ENCODE measurements at regions not wholly inside any gene's neighbourhood (a gene's known extent, or its start where the extent isn't known, plus 50 kb on each side); places are given as distances from the start of the nearest gene placed in this dataset.

DNA sequence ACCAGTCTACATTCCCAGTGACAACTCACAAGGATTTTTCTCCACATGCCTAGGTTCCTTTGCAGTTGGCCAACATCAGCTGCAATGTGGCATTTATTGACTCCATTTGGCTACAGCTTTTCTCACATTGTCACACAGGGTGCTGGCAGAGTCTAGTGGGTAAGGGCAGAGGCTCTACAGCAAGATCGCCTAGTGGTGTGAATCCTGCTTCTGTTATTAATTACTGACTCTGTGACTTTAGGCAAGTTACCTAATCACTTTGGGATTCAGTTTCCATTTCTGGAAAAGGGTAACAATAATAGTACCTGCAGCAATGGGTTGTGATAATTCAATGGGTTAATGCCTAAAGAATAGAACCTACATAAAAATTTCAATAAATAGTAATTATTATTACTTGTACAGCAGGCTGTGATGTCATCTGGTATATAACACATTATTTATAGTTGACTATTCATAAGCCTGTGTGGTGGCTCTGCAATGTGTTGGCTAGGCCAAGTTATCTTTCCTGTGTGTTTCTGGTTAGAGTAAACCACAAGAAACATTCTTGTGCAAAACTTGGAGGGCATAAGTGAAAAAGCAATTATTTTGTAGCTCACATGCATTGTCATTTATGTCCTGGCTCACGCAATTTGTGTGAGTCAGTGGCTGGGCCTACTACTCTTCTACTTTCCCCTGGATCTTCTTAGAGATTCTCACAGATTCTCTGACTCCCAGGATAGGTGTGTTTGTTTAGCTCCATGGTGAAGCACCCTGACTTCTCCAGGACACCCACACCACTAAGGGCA lies 59.5 kb downstream of the PTGS2 start:
- no peak for DNase-seq (ENCODE audit: low read depth)

DNA sequence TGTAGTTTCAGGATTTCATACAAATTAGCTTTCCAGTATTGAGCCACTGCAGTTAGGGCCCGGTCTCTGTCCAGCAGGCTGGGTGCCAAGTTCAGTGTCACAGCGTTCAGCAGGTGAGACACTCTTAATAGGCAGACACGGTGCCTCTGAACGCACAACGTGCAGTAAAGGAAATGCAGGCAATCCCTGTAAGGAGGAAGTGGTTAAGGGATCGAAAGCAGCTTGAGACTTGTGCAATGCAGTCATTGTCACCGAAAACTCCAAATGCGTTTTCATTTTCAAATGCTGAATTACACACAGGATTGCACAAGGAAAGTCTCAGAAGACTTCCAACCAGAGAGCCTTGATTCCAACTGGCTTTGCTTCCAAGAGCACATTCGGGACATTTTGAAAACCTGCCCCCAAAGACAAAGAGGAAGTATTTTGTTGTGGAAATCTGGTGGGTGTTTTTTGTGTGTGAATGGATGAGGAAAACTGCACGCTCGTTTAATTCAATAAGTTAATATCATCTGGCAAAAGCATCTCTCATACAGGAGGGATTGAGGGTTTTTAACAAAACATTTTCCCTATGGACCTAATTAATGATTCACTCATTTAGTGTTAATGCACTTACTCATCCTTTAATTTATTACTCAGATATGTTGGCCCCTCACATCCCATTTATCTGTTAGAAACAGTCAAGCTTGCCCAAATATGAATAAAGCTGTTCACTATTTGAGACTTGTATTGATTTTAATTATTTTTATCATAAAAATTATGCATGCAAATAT lies 61.6 kb downstream of the PTGS2 start:
- DNase-seq (ENCODE audit: low read depth): no peak

DNA sequence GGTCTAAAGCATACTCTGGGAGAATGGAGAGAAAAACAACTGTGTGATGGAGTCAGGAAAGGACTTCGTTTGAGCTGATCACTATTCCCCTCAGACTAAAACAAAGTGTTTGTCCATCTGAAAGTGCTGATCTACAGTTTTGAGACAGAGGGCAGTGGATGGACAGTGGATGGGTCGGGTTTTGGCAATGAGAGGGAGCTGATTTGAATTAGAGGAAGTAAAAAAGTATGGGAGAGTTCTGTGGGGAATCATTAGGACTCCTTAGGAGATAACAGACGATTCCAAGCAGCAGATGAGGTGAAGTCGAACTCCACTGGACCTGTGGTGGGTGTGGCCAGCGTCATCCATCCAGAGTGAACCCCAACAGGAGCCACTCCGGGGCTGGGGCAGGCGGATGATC lies 62.3 kb downstream of the PTGS2 start:
- DNase-seq (ENCODE audit: low read depth): no peak

DNA sequence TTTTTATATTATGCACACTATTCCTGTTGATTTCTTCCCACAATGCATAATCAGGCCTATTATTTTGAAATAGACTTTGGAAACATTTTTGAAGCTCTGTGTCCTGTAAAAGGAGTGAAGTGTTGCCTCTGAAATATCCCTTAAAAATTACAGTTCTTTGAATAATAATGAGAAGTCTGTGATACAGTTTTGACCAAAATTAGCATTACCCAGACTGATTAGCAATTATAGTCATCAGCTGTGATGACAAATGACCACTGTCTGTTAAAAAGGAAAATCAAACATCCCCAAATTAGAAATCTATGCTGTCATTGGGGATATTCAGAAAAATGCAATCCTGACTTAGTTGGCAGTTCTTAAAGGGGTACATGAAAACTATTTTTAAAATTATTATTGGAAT lies 63.7 kb downstream of the PTGS2 start:
- DNase-seq (ENCODE audit: low read depth): no peak

DNA sequence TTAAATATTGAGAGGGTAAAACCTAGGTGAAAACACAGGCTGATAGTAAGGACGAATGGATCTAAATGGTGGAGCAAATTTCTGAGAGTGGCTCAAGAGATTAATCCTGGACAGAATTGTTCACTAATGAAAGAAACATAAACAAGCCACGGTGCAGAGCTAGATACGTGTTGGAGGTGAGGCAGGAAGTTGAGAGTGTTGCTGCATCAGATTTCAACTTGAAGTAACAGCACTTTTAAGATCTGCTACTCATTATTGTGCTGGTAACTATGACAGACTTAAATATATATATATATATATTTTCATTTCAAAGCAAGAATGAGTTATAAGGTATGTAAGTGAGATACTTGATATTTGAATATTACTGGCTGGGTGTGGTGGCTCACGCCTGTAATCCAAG lies 64.9 kb downstream of the PTGS2 start:
- DNase-seq (ENCODE audit: low read depth): no peak

DNA sequence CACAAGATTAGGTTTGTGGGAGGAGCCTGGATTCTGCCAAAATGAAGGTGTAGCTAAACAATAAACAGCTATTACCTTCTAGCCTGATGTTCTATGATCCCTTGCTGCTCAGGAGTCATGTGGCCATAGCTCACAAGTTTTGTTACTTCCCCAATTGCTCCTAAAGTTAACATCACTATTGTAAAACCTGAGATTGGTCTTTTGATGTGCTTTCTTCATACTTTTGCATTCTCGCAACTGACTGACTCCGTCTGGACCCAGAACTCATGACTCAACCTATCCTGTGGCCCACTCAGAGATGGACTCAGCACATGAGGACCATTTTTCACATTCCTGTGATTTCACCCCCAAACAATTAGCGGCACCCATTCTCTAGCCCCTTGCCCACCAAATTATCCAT lies 69.1 kb downstream of the PTGS2 start:
- DNase-seq (ENCODE audit: low read depth): no peak

DNA sequence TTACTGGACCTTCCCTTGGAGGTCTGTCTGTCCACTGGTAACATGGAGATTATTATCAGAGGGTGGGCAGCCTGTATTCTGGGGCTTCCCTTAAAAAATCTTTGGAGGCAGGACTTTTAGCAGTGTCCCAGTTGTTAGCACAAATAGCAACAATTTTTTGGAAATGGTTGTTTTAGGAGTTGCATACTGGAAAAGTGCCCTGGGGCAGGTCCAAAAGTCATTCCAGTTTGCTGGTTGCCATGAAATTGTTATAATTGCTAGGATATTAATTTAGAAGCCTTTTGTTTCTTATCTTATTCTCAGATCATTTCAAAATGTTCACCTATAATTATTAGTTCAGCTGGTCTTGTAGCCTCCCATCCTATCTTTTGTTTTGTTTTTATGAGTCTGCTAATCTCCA lies 71.0 kb downstream of the PTGS2 start:
- DNase-seq (ENCODE audit: low read depth): no peak

DNA sequence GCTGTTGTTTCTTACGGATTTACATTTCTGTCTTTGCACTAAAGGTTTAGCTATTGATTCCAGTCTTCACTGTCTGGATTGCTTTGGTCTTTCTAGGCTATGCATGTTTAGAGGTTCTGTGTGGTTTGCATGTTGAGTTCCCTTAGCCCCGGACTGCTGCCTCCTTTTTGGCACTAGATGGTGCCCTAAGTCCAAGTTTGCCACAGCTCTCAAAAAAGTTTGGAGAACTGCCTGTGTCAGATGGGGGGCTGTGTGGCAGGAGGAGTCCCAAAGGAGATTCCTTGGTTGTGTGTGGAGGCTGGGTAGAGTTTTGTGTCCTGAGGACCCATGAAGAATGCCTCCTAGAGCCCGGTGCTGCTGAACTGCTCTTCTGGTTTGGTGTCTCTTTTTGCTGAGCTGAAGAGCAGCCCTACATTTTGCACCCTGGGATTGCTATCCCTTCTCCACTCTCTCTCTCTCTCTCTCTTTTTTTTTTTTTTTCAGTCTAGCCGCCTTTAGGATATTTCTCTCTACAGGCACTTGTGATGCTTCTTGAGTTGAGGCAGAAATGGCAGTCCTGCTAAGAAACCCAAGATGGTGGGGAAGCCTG lies 74.4 kb downstream of the PTGS2 start:
- DNase-seq (ENCODE audit: low read depth): no peak

DNA sequence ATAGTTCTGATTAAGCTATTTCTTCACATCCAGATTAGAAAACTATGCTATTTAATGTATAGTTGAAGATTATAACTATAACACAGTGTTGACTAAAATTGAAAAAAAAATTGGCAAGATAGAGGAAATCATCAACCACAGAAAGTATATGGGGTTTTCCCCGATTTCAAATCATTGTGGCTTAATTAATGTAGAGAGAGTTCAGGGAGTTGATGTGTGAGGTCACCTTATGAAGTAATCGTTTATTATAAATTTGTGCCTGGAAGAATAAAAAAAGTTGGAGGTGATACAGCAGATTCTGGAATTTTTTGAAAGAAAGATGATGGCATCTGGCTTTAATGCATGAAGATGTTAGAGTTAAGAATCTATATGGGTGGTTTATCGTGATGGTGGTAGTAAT lies 84.3 kb downstream of the PTGS2 start:
- DNase-seq (ENCODE audit: low read depth): no peak

DNA sequence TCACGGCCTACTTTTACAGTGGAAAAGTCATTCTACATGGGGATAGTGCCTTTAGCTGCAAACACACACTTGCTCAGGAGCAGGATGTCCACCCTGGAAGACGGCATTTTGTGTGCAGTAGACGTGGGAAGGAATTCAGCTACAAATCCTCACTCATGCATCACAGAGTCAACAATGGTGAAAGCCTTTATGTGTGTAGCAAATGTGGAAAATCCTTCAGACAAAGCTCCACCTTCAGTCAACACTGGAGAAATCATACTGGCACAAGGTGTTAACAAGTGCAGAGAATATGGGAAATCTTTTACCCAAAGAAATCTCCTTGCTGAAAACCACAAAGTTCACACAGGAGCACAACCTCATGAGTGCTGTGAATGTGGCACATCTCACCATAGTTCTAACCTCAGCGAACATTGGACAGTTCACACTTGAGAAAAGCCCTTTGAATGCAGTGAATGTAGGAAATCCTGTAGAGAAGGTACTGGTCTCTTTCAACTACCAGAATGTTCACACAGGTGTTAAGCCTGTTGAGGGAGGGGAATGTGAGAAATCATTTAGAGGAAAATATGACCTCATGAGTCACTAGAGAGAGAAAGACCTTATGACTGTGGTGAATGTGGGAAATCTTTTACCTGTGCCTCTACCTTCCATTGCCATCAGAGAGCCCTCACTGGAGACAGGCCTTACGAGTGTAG lies 101.8 kb downstream of the PTGS2 start:
- no peak for DNase-seq (ENCODE audit: low read depth)

DNA sequence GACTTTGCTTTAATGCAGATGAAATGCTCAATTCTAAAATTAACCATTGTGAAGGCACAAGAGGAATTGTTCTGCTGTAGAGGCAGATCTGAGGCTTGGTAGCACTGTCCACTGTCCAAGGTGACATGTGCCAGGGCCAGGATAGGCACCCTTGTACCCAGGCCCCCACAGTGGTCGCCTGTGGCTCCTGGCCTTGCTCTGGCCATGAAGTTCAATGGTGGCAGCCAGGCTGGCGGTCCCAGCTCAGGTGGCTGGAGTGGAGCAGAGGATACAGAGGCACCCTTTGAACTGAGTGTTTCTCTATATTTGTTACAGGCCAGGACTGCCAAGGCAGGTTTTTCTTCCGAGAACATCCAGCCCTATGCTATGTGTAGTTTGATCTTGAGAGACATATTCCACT lies 102.6 kb downstream of the PTGS2 start:
- DNase-seq (ENCODE audit: low read depth): no peak

DNA sequence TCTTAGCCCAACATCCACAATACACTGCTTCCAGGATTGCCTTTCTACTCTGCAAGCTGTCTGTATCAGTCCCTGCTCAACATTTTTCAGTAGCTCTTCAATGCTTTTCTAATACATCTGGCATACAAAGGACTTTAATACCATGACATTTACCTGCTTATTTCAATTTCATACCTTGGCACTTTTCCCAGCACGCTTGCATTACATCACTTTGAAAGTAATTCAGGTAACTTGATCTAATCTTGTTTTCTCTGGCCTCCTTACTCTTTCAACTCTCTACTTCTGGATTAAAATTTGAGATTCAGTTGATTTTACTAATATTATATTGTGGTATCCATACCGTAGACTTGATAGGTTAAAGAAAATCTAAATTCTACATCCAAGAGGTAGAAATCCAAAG lies 103.0 kb downstream of the PTGS2 start:
- no peak for DNase-seq (ENCODE audit: low read depth)

DNA sequence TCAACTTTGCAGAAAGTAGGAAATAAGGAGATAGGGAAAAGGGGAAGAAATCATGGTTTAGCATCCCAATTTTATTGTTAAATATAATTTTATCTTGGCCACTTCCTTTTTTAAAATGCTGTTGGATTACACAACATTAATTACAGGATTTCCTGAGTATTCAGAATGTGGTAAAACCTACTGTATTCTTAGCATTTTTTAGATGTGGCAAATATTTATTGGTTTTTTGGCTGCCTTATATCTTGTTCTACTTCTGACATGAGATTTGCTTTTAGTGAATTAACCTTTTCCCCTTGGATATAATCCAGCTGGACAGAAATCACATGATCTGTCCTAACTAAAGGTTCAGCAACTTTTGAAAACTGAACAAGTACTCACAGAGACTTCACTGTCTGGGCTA lies 104.9 kb downstream of the PTGS2 start:
- DNase-seq (ENCODE audit: low read depth): no peak

DNA sequence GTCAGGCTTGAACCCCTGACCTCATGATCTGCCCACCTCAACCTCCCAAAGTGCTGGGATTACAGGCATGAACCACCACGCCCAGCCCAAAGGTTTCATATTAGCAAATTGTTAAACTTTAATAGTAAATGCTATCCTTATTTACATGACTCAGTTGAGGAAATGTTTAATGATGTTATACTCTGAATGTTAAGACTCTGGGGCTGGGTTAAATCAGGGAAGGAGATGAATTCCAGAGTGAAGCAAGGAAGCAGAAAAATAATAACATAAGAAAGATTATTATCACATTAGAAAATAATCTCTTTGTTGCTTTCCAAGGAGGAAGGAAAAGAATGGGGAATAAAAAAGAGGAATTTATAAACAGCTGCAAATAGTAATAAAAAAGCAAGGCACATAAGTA lies 105.3 kb downstream of the PTGS2 start:
- DNase-seq (ENCODE audit: low read depth): no peak

DNA sequence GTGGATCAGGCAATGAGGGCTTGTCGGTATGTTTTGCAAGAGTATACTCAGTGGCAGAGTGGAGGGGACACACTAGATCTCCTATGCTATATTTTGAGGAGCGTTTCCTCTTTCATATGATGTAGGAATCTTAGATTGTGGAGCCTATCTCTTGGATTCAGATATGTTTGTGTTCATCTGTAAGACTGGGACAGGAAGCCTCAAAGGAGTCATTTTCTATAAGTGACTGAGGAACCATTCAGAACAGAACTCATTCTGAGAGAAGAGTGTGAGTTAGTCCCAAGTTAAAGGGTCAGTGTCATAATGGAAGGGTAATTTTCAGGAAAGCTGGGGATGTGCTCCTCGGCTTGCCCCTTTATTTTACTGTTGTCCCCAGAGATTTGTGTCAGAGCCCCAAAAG lies 107.7 kb downstream of the PTGS2 start:
- no peak for DNase-seq (ENCODE audit: low read depth)

DNA sequence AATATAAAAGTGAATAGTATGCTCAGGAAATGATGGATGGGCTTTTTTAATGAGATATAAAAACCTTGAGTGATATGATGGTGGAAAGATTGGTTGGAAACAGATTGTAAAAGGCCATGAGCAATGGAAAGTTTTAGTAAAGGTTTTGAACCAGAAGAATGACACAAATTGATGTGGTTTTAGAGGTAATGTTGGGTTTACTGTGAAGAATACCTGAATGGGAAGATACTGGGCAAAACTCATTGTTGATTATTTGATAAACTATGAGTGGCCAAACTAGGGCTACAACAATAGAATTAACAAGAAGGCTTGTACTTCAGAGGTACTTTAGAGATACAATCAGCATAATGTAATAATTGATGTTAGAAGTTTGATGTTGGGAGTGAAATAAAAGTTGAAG lies 108.5 kb downstream of the PTGS2 start:
- no peak for DNase-seq (ENCODE audit: low read depth)

DNA sequence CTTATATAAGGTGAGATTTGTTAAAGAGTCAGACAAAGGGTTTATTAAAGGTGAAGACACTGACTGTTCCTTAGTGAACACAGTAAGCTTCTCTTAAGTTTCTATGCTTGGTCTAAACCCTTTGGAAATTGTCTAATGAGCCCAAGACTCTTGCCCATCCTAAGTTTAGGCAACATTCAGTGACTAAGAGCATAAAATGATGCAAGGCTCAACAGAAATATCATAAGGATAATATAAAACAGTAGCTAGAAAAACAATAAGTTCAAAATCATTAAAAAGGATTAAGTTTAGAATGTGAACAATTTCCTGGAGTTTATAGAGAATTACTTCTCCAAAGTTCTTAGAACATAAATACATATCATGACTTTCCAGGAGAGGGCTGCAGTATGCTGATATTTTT lies 108.9 kb upstream of the PDC start:
- DNase-seq (ENCODE audit: low read depth): no peak

DNA sequence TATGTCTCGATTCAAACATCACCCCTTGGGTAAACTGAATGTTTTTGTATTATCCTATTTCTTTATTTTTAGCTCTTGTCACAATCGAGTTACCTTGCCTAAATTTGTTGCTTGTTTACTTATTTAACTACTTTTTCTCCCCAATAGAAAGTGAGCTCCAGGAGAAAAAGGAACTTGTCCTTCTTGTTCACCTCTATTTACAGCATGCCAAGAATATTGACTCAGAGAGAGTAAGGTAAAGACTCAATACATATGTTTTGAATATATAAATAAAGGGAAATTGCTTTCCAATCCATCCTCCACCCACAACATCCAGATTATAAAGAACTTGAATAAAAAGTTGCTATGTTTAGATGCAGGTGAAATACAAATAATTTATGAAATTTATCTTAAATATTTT lies 107.3 kb upstream of the PDC start:
- DNase-seq (ENCODE audit: low read depth): no peak

DNA sequence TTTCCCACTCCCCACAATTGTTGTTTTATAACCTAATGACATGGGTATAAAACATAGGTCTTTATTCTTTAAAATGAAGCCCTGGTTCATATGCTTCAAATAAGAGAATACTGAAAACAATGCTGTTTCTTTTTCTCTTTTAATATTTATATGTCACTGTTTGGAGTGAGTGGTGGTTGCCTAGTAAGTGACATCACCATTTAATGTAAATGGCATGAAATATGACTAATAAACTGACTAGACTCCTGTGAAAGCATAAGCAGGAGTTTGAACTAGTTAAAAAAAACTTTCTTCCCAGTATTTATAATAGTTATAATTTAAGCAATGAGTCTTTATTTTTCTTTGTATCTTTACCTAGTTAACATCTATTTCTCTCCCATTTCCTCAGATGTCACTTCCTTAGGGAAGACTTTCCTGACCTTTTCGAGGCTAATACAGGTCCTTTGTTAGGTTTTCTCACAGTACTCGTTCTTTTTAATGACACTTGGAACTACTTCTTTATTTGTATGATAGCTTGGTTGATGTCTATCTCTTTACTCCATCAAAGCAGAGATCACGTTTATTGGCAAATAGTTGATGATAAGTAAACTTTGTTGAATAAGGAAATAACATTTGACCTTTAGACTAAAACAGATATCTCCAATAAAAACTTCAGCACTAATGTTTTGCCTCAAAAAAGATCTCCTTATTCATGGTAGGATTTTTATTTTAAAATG lies 105.4 kb upstream of the PDC start:
- DNase-seq (ENCODE audit: low read depth): no peak

DNA sequence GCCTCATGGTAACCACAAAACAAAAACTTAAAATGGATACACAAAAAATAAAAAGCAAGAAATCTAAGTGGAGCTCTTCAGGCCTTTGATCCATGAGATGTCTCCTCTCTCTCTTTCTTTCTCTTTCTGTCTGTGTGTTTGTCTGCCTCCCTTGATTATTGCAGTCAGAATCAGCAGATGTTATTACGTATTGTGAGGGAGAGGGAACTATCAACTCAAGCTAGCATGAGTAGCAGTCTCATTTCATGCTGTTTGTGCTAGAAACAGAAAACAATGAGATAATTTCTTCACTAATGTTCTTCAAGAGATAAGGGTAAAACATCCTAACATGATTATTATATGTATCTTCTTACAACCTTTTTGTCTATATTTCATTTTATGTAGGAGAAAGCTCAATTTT lies 103.7 kb upstream of the PDC start:
- DNase-seq (ENCODE audit: low read depth): no peak

DNA sequence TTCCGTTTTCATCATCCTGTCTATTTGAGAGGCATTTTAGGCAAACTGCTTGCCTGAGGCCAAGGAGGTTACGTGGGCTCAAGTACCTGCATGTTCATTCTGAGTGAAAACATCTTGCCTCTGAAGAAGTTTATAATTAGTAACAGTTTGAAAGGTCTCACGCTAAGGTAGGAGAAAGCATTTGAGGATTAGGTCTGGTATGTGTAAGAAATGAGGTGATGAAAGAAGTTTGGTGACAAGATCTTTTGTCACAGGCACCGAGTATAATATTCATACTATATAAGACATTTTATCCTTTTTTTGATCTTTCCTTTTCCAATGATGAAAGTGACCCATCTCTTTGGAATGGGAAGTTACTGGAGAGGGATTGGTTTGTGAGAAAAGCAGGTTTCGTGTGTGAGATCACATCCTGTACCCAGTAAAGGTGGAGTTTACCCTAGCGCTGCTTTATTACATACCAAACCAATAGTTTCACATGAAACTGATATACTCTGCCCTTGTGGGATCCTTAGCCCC lies 98.7 kb upstream of the PDC start:
- DNase-seq (ENCODE audit: low read depth): no peak
